ENCODE measurements at regions not wholly inside any gene's neighbourhood (a gene's known extent, or its start where the extent isn't known, plus 50 kb on each side); places are given as distances from the start of the nearest gene placed in this dataset.

- Histone ChIP-seq H3K9me3 (ENCODE audit: insufficient read depth, low read depth, low read length) (no peaks in the 10 kb centered on the region), H3K36me3 (ENCODE audit: insufficient read depth, low read depth, low read length) (no peaks in the 10 kb centered on the region), H3K27ac (ENCODE audit: low read length) (no peak overlapping the region), H3K4me3 (ENCODE audit: low read length) (no peak overlapping the region), H3K4me1 (ENCODE audit: insufficient read depth, low read length) (no peaks in the 10 kb centered on the region; the same call in 1 of the 2 replicates), H3K27me3 (ENCODE audit: insufficient read depth, low read length) (no peaks in the 10 kb centered on the region), H3K9ac (ENCODE audit: low read depth, low read length) (no peak overlapping the region)
Observed at GRCh38 chr3:147651107-147651778, 242.1 kb downstream of the ZIC1 start.

- no peak overlapping the region for H3K4me3 ChIP-seq (ENCODE audit: low read length)
- H3K27me3 ChIP-seq (ENCODE audit: insufficient read depth, low read length): no peaks in the 10 kb centered on the region
- no peaks in the 10 kb centered on the region; the same call in 1 of the 2 replicates for H3K4me1 ChIP-seq (ENCODE audit: insufficient read depth, low read length)
- H3K9me3 ChIP-seq (ENCODE audit: insufficient read depth, low read depth, low read length): no peaks in the 10 kb centered on the region
- H3K9ac ChIP-seq (ENCODE audit: low read depth, low read length): no peak overlapping the region
- H3K36me3 ChIP-seq (ENCODE audit: insufficient read depth, low read depth, low read length): no peaks in the 10 kb centered on the region
- no peak overlapping the region for H3K27ac ChIP-seq (ENCODE audit: low read length)
Observed at GRCh38 chr3:147652651-147653366, 243.6 kb downstream of the ZIC1 start.

- no peaks in the 10 kb centered on the region; the same call in 1 of the 2 replicates for H3K4me1 ChIP-seq (ENCODE audit: insufficient read depth, low read length)
- H3K4me3 ChIP-seq (ENCODE audit: low read length): no peak overlapping the region
- no peaks in the 10 kb centered on the region for H3K36me3 ChIP-seq (ENCODE audit: insufficient read depth, low read depth, low read length)
- H3K27ac ChIP-seq (ENCODE audit: low read length): no peak overlapping the region
- H3K9me3 ChIP-seq (ENCODE audit: insufficient read depth, low read depth, low read length): no peaks in the 10 kb centered on the region
- no peaks in the 10 kb centered on the region for H3K27me3 ChIP-seq (ENCODE audit: insufficient read depth, low read length)
- no peak overlapping the region for H3K9ac ChIP-seq (ENCODE audit: low read depth, low read length)
Observed at GRCh38 chr3:147653367-147653923, 244.3 kb downstream of the ZIC1 start.

GRCh38 chr3:147654827-147655226 is 245.7 kb downstream of the ZIC1 start:
- Histone ChIP-seq H3K9me3 (ENCODE audit: insufficient read depth, low read depth, low read length) (no peaks in the 10 kb centered on the region), H3K27me3 (ENCODE audit: insufficient read depth, low read length) (no peaks in the 10 kb centered on the region), H3K4me1 (ENCODE audit: insufficient read depth, low read length) (no peaks in the 10 kb centered on the region; the same call in 1 of the 2 replicates), H3K36me3 (ENCODE audit: insufficient read depth, low read depth, low read length) (no peaks in the 10 kb centered on the region), H3K27ac (ENCODE audit: low read length) (no peak overlapping the region), H3K4me3 (ENCODE audit: low read length) (no peak overlapping the region), H3K9ac (ENCODE audit: low read depth, low read length) (no peak overlapping the region)

GRCh38 chr3:147655236-147655635 is 246.1 kb downstream of the ZIC1 start:
- H3K27me3 ChIP-seq (ENCODE audit: insufficient read depth, low read length): no peaks in the 10 kb centered on the region
- no peaks in the 10 kb centered on the region for H3K36me3 ChIP-seq (ENCODE audit: insufficient read depth, low read depth, low read length)
- no peak overlapping the region for H3K27ac ChIP-seq (ENCODE audit: low read length)

GRCh38 chr3:147656023-147656422 is 246.9 kb downstream of the ZIC1 start:
- H3K9me3 ChIP-seq (ENCODE audit: insufficient read depth, low read depth, low read length): no peaks in the 10 kb centered on the region
- no peak overlapping the region for H3K27ac ChIP-seq (ENCODE audit: low read length)
- H3K9ac ChIP-seq (ENCODE audit: low read depth, low read length): no peak overlapping the region
- H3K4me1 ChIP-seq (ENCODE audit: insufficient read depth, low read length): no peaks in the 10 kb centered on the region; the same call in 1 of the 2 replicates
- no peaks in the 10 kb centered on the region for H3K36me3 ChIP-seq (ENCODE audit: insufficient read depth, low read depth, low read length)
- H3K4me3 ChIP-seq (ENCODE audit: low read length): no peak overlapping the region
- H3K27me3 ChIP-seq (ENCODE audit: insufficient read depth, low read length): no peaks in the 10 kb centered on the region

More at GRCh38 chr3:147655236-147655635, 246.1 kb downstream of the ZIC1 start:
- no peak overlapping the region for H3K9ac ChIP-seq (ENCODE audit: low read depth, low read length)
- H3K4me1 ChIP-seq (ENCODE audit: insufficient read depth, low read length): no peaks in the 10 kb centered on the region; the same call in 1 of the 2 replicates
- no peak overlapping the region for H3K4me3 ChIP-seq (ENCODE audit: low read length)
- no peaks in the 10 kb centered on the region for H3K9me3 ChIP-seq (ENCODE audit: insufficient read depth, low read depth, low read length)

GRCh38 chr3:147661916-147662315 is 252.8 kb downstream of the ZIC1 start:
- Histone ChIP-seq H3K9me3 (ENCODE audit: insufficient read depth, low read depth, low read length) (no peaks in the 10 kb centered on the region), H3K27ac (ENCODE audit: low read length) (no peak overlapping the region), H3K9ac (ENCODE audit: low read depth, low read length) (no peak overlapping the region)

GRCh38 chr3:147662705-147663104 is 253.5 kb downstream of the ZIC1 start:
- Histone ChIP-seq H3K4me3 (ENCODE audit: low read length) (no peak overlapping the region), H3K27ac (ENCODE audit: low read length) (no peak overlapping the region), H3K36me3 (ENCODE audit: insufficient read depth, low read depth, low read length) (no peaks in the 10 kb centered on the region), H3K4me1 (ENCODE audit: insufficient read depth, low read length) (no peaks in the 10 kb centered on the region), H3K9ac (ENCODE audit: low read depth, low read length) (no peak overlapping the region), H3K9me3 (ENCODE audit: insufficient read depth, low read depth, low read length) (no peaks in the 10 kb centered on the region), H3K27me3 (ENCODE audit: insufficient read depth, low read length) (no peaks in the 10 kb centered on the region)

More at GRCh38 chr3:147661916-147662315, 252.8 kb downstream of the ZIC1 start:
- H3K36me3 ChIP-seq (ENCODE audit: insufficient read depth, low read depth, low read length): no peaks in the 10 kb centered on the region
- H3K4me1 ChIP-seq (ENCODE audit: insufficient read depth, low read length): no peaks in the 10 kb centered on the region
- H3K27me3 ChIP-seq (ENCODE audit: insufficient read depth, low read length): no peaks in the 10 kb centered on the region
- no peak overlapping the region for H3K4me3 ChIP-seq (ENCODE audit: low read length)

GRCh38 chr3:147669077-147669476 is 259.9 kb downstream of the ZIC1 start:
- no peaks in the 10 kb centered on the region for H3K36me3 ChIP-seq (ENCODE audit: insufficient read depth, low read depth, low read length)
- H3K27ac ChIP-seq (ENCODE audit: low read length): no peak overlapping the region
- no peaks in the 10 kb centered on the region for H3K4me1 ChIP-seq (ENCODE audit: insufficient read depth, low read length)
- no peak overlapping the region for H3K9ac ChIP-seq (ENCODE audit: low read depth, low read length)
- H3K4me3 ChIP-seq (ENCODE audit: low read length): no peak overlapping the region
- H3K9me3 ChIP-seq (ENCODE audit: insufficient read depth, low read depth, low read length): no peaks in the 10 kb centered on the region
- no peaks in the 10 kb centered on the region for H3K27me3 ChIP-seq (ENCODE audit: insufficient read depth, low read length)

GRCh38 chr3:147672035-147672434 is 262.9 kb downstream of the ZIC1 start:
- Histone ChIP-seq H3K9ac (ENCODE audit: low read depth, low read length) (no peak overlapping the region), H3K36me3 (ENCODE audit: insufficient read depth, low read depth, low read length) (no peaks in the 10 kb centered on the region), H3K4me1 (ENCODE audit: insufficient read depth, low read length) (no peaks in the 10 kb centered on the region), H3K9me3 (ENCODE audit: insufficient read depth, low read depth, low read length) (no peaks in the 10 kb centered on the region), H3K27ac (ENCODE audit: low read length) (no peak overlapping the region), H3K27me3 (ENCODE audit: insufficient read depth, low read length) (no peaks in the 10 kb centered on the region), H3K4me3 (ENCODE audit: low read length) (no peak overlapping the region)

- no peaks in the 10 kb centered on the region for H3K9me3 ChIP-seq (ENCODE audit: insufficient read depth, low read depth, low read length)
- H3K27ac ChIP-seq (ENCODE audit: low read length): no peak overlapping the region
- H3K27me3 ChIP-seq (ENCODE audit: insufficient read depth, low read length): no peaks in the 10 kb centered on the region
- no peaks in the 10 kb centered on the region for H3K36me3 ChIP-seq (ENCODE audit: insufficient read depth, low read depth, low read length)
- H3K4me1 ChIP-seq (ENCODE audit: insufficient read depth, low read length): no peaks in the 10 kb centered on the region
- H3K9ac ChIP-seq (ENCODE audit: low read depth, low read length): no peak overlapping the region
- no peak overlapping the region for H3K4me3 ChIP-seq (ENCODE audit: low read length)
Observed at GRCh38 chr3:147672436-147672835, 263.3 kb downstream of the ZIC1 start.

GRCh38 chr3:147675761-147676160 is 266.6 kb downstream of the ZIC1 start:
- Histone ChIP-seq H3K27ac (ENCODE audit: low read length) (no peak overlapping the region), H3K27me3 (ENCODE audit: insufficient read depth, low read length) (no peaks in the 10 kb centered on the region), H3K4me1 (ENCODE audit: insufficient read depth, low read length) (no peaks in the 10 kb centered on the region), H3K36me3 (ENCODE audit: insufficient read depth, low read depth, low read length) (no peaks in the 10 kb centered on the region), H3K4me3 (ENCODE audit: low read length) (no peak overlapping the region), H3K9ac (ENCODE audit: low read depth, low read length) (no peak overlapping the region), H3K9me3 (ENCODE audit: insufficient read depth, low read depth, low read length) (no peaks in the 10 kb centered on the region)

Data from iPS-20b (cell line).